Transverse colon (tissue), 4 donors: ENCODE measurements at regions not wholly inside any gene's neighbourhood (a gene's known extent, or its start where the extent isn't known, plus 50 kb on each side); places are given as distances from the start of the nearest gene placed in this dataset.

Experiments
- CTCF ChIP-seq, 5 experiments: fragments of 200-600 bp in 3 of 5; fragments of 450-650 bp in 2 of 5; sonication (generic) in 3 of 5; IDR thresholded peaks; 1 replicate in 2 of 5; 2 replicates in 3 of 5; pipeline ENCODE4 v1.5.1; 2016 to 2017; ENCODE audit warnings: antibody characterized with exemption in 5 of 5, inconsistent platforms in 3 of 5, mild to moderate bottlenecking in 2 of 5, moderate library complexity in 1 of 5
- EP300 ChIP-seq: sonication (generic); formaldehyde crosslinking; IDR thresholded peaks from one replicate; pipeline ENCODE4 v1.6.1; 2017; ENCODE audit warnings: antibody characterized with exemption, low read depth
- POLR2A ChIP-seq: fragments of 450-650 bp; IDR thresholded peaks from one replicate; pipeline ENCODE4 v1.6.1; 2016; ENCODE audit warnings: antibody characterized with exemption, mild to moderate bottlenecking, moderate library complexity
- POLR2AphosphoS5 ChIP-seq, 3 donors: sonication (generic); formaldehyde crosslinking; IDR thresholded peaks; one replicate each; pipeline ENCODE4 v1.6.1; 2016; ENCODE audit warnings: antibody characterized with exemption in 3 of 3

- TF ChIP-seq POLR2AphosphoS5 (IDR thresholded peaks at IDR 0.05) (no peak), CTCF (IDR thresholded peaks at IDR 0.05) (no peak), EP300 (no peak), POLR2A (no peak)
Observed at GRCh38 chr13:103898481-103898880, 832.3 kb upstream of the SLC10A2 start.
